ENCODE measurements at regions not wholly inside any gene's neighbourhood (a gene's known extent, or its start where the extent isn't known, plus 50 kb on each side); places are given as distances from the start of the nearest gene placed in this dataset.
A peak's percentile ranks its signal among the peaks of the same experiment; 100 is the strongest.
"Not testable (repeated sequence)": the region's sequence is repeated elsewhere in the genome, so short reads cannot be mapped to it uniquely, and the experiment has no call there.

DNA sequence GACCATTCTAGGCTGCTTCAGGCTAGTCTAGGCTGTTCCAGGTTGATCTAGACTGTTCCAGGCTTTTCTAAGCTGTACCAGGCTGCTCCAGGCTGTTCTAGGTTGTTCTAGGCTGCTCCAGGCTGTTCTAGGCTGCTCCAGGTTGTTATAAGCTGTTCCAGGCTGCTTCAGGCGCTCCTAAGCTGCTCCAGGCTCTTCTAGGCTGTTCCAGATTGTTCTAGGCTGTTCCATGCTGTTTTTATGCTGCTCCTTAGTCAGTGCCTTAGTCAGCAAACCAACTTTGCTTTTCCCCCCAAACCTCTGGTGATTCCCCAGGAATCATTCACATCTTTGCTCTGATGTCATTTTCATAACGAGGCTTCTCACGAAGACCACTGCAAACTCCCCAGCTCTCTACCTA is 171.4 kb upstream of the GALNT2 start:
- no peak overlapping the region for H3K4me3 ChIP-seq (ENCODE audit: low read length)
- no peak for DNase-seq (ENCODE audit: low read depth, low spot score)

DNA sequence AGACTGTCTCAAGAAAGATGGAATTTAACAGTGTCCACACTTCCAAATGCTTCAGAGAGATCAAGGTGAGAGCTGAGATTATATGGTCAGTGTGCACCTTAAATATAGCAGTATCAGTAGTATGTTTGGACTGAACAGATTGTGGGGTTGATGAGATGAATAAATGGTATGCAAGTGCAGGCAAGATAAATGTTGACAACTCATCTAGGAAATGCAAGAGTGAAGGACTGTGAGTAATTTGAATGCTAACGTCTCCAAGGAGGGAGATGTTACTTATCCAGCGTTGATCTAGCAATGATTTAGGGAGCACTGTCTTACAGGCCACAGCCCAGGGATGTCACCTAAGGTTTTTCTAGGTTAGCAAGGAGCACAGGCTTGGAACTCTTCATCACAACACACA is 170.7 kb upstream of the GALNT2 start:
- H3K4me3 ChIP-seq (ENCODE audit: low read length), result no peak overlapping the region
- DNase-seq (ENCODE audit: low read depth, low spot score), result no peak

DNA sequence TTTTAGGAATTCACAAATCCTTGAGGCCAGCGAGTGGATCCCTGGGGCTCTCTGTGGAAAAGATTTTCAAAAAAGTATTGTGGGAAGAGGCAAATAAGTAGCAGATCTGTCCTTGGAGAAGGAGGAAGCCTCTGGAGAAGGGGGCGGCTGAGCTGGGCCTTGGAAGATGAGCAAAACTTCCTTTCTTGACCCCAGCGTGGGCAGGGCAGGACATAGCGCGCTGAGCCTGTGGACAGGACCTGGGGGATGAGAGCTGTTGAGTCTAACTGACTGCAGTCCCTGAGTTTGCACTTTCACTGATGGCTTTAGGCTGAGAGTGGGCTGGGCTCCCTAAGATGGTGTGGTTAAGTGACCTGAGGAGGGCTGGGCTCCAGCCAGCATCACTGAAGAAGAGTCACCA is 170.2 kb upstream of the GALNT2 start:
- H3K4me3 ChIP-seq (ENCODE audit: low read length), result no peak overlapping the region
- no peak for DNase-seq (ENCODE audit: low read depth, low spot score)

GRCh38 chr1:229897501-229897900 is 169.5 kb upstream of the GALNT2 start:
- DNase-seq (ENCODE audit: low read depth, low spot score), result no peak
- no peak overlapping the region for H3K4me3 ChIP-seq (ENCODE audit: low read length)

DNA sequence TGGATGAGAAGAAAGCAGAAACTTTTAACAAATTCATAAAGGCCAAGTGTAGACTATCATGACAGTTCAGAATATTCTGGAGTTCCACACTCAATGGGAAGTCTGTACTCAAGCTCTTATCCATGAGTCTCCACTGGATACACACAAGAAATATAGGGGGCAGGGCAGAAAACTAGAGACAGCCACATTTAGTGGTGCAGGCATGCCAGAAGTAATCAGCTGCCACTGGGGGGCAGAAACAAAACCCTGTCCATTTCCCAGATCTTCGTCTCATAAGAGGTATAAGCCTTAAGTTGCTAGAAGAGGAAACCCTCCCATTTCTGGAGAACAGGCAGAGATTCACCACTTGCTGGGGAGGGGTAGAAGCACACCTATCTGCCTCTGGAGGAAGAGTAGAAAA is 166.8 kb upstream of the GALNT2 start:
- no peak overlapping the region for H3K4me3 ChIP-seq (ENCODE audit: low read length)
- no peak for DNase-seq (ENCODE audit: low read depth, low spot score)

DNA sequence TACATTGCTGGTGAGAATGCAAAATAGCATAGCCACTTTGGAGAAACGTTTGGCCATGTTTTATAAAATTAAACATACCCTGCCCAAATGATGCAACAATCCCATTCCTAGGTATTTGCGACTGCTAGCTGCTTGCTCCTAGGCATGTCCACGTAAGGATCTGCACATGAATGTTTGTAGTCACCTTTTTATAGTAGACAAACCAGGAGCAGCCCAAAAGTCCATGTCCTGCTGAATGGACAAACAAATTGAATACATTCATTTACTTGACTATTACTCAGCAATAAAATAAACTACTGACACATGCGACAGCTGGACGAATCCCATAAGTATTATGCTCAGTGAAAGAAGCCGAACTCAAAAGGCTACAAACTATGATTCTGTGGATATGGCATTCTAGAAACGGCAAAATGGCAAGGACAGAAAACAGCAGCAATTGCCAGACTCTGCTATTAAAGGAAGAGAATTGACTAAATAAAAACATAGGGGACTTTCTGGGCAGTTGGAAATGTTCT is 161.9 kb upstream of the GALNT2 start:
- no peak overlapping the region for H3K4me3 ChIP-seq (ENCODE audit: low read length)
- DNase-seq (ENCODE audit: low read depth, low spot score), result no peak

- H3K4me3 ChIP-seq (ENCODE audit: low read length), result no peak overlapping the region
- DNase-seq (ENCODE audit: low read depth, low spot score), result no peak
Measured at GRCh38 chr1:229905652-229906051, 161.4 kb upstream of the GALNT2 start.

GRCh38 chr1:229907884-229908638 is 159.0 kb upstream of the GALNT2 start:
- no peak overlapping the region for H3K4me3 ChIP-seq (ENCODE audit: low read length)
- no peak for DNase-seq (ENCODE audit: low read depth, low spot score)

- DNase-seq (ENCODE audit: low read depth, low spot score), result no peak
- no peak overlapping the region for H3K4me3 ChIP-seq (ENCODE audit: low read length)
Measured at GRCh38 chr1:229908689-229909088, 158.3 kb upstream of the GALNT2 start.

DNA sequence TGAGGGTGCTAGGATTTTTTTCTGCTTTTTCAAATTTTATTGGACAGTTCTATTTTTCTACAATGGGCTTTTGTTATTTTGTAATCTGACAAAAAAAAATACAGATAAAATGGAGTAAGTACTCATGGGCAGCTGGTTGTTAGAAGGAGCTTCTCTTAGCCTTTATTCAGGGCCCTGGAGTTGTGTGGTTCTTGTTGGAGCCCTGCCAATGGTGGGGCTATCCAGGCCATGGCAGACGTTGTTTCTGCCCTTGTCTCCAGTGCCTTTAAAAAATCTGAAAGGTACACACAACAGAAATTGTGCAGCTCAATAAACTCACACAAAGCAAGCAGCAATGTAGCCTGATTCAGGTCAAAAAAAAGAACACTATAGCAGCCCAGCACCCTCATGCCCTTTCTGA is 153.5 kb upstream of the GALNT2 start:
- DNase-seq (ENCODE audit: low read depth, low spot score), result no peak

GRCh38 chr1:229919488-229919887 is 147.6 kb upstream of the GALNT2 start:
- H3K4me3 ChIP-seq (ENCODE audit: low read length); DNase-seq (ENCODE audit: low read depth, low spot score): not testable (repeated sequence)

More for the DNA sequence above, 153.5 kb upstream of the GALNT2 start:
- H3K4me3 ChIP-seq (ENCODE audit: low read length), result no peak overlapping the region

DNA sequence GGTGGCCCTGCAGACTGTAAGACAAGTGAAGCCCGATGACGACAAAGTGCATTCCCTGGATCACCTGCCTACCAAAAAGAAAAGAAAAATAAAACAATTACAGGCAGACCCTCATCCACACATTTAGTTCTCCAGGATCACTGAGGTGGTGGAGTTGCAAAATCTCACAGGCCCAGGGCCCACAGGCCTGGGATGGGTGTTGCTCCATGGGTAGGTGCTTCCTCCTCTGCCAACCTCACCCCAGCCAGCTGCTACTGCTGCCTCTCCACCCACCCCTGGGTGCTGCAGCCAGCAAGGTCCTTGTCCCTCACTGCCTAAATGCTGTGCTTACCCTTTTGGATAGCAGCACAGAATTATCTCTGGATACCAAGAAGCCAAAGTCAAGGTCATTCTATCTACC is 146.4 kb upstream of the GALNT2 start:
- no peak for DNase-seq (ENCODE audit: low read depth, low spot score)
- H3K4me3 ChIP-seq (ENCODE audit: low read length), result no peak overlapping the region

DNA sequence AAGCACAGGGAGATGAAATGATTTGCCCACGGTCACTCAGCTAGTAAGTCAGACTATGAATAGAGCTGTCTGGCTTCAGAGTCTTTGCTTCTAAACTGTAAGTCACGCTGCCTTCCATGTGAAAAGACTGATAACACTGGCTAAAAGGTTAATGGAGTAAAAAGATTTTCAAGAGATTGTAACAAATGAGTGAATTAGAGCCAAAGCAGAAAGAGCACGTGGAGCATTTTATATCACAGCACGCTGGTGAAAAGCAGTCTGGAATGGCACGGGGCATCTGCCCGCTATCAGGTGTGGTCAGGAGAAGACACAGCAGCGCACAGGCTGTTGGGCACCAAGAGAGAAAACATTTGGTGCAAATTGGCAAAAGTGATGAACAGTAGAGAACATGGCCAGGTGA is 144.8 kb upstream of the GALNT2 start:
- no peak overlapping the region for H3K4me3 ChIP-seq (ENCODE audit: low read length)
- DNase-seq (ENCODE audit: low read depth, low spot score), result no peak

- no peak overlapping the region for H3K4me3 ChIP-seq (ENCODE audit: low read length)
- DNase-seq (ENCODE audit: low read depth, low spot score), result peak; percentile 26
Measured at GRCh38 chr1:229924639-229925038, 142.4 kb upstream of the GALNT2 start.

DNA sequence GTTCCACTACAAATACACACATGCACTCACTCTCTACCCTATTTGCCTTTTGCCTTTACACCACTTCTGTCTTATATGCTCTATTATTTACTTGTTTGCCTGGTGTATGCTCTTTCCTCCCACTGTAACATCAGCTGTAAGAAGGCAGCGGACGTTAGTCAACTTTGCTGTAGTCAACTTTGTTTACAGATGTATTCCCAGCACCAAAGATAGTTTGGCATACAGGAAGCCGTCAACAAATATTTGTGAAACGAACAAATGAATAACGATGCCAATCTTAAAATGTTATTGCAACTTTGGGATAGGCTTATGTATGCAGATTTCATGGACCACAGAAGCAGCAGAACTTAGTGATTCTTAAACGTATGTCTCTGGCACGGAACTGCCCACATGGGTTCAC is 138.3 kb upstream of the GALNT2 start:
- H3K4me3 ChIP-seq (ENCODE audit: low read length), result no peak overlapping the region
- no peak for DNase-seq (ENCODE audit: low read depth, low spot score)

DNA sequence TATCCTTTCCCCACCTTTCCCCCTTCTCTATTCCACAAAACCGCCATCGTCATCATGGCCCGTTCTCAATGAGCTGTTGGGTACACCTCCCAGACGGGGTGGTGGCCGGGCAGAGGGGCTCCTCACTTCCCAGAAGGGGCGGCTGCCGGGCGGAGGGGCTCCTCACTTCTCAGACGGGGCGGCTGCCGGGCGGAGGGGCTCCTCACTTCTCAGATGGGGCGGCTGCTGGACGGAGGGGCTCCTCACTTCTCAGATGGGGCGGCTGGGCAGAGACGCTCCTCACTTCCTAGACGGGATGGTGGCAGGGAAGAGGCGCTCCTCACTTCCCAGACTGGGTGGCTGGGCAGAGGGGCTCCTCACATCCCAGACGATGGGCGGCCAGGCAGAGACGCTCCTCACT is 135.3 kb upstream of the GALNT2 start:
- H3K4me3 ChIP-seq (ENCODE audit: low read length); DNase-seq (ENCODE audit: low read depth, low spot score): not testable (repeated sequence)

- not testable (repeated sequence) for H3K4me3 ChIP-seq (ENCODE audit: low read length); DNase-seq (ENCODE audit: low read depth, low spot score)
Measured at GRCh38 chr1:229935157-229935556, 131.9 kb upstream of the GALNT2 start.

GRCh38 chr1:229938551-229938950 is 128.5 kb upstream of the GALNT2 start:
- no peak overlapping the region for H3K4me3 ChIP-seq (ENCODE audit: low read length)
- DNase-seq (ENCODE audit: low read depth, low spot score), result no peak

- no peak for DNase-seq (ENCODE audit: low read depth, low spot score)
- H3K4me3 ChIP-seq (ENCODE audit: low read length), result no peak overlapping the region
Measured at GRCh38 chr1:229940684-229941083, 126.4 kb upstream of the GALNT2 start.

- no peak overlapping the region for H3K4me3 ChIP-seq (ENCODE audit: low read length)
- DNase-seq (ENCODE audit: low read depth, low spot score), result no peak
Measured at GRCh38 chr1:229941160-229941559, 125.9 kb upstream of the GALNT2 start.

DNA sequence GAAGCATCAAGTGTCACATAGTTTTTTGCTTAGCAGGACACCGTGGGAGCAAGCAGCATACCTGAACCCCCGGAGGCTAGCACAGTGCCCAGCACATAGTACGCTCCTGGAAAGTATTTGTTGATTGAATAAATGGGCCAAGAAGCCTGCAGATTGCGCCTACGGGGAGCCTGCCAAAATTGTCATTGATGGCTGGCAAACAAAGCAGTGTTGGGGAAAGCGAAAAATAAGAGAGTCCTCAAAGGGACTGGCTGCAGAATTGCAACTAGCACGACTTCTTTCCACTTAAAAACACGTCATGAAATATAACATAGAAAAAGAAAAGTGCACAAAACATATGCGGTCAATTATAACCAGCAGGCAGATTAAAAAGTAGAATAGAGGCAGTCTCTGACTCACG is 125.2 kb upstream of the GALNT2 start:
- no peak for DNase-seq (ENCODE audit: low read depth, low spot score)
- H3K4me3 ChIP-seq (ENCODE audit: low read length), result no peak overlapping the region

All from Jurkat, Clone E6-1 (cell line).